SH-SY5Y (cell line): ENCODE measurements at regions not wholly inside any gene's neighbourhood (a gene's known extent, or its start where the extent isn't known, plus 50 kb on each side); places are given as distances from the start of the nearest gene placed in this dataset.

ENCODE experiments used
- GATA2 ChIP-seq: IDR thresholded peaks from 2 replicates; pipeline ENCODE4 v1.6.1; 2011; ENCODE audit warnings: mild to moderate bottlenecking, low read depth, low read length
- GATA3 ChIP-seq: IDR thresholded peaks from 2 replicates; pipeline ENCODE4 v1.6.1; 2011; ENCODE audit warnings: low read depth, mild to moderate bottlenecking, low read length, moderate library complexity

DNA sequence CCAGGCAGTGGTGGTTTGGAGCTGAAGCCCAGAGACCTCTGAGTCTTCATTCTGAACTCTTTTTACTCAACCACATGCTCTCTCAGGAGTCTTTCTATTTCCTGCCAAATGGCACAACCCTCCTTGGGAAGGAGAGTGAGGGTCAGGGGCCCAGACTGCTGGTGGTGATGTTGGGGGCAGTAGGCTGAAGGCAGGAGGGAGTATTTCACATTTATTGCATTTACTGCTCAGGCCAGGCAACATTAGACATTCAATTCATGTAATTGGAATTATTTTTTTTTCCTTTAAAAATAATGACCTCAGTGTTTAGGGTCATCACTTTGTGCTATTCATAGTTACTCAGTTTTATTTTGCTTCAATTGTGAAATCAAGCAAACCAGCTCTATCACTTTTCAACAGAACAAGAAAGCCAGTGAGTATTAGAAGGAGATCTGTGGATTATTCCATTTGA lies 311.3 kb upstream of the NT5C1B start:
- TF ChIP-seq GATA3 (no peak), GATA2 (no peak)
